ENCODE measurements at regions not wholly inside any gene's neighbourhood (a gene's known extent, or its start where the extent isn't known, plus 50 kb on each side); places are given as distances from the start of the nearest gene placed in this dataset.

DNA sequence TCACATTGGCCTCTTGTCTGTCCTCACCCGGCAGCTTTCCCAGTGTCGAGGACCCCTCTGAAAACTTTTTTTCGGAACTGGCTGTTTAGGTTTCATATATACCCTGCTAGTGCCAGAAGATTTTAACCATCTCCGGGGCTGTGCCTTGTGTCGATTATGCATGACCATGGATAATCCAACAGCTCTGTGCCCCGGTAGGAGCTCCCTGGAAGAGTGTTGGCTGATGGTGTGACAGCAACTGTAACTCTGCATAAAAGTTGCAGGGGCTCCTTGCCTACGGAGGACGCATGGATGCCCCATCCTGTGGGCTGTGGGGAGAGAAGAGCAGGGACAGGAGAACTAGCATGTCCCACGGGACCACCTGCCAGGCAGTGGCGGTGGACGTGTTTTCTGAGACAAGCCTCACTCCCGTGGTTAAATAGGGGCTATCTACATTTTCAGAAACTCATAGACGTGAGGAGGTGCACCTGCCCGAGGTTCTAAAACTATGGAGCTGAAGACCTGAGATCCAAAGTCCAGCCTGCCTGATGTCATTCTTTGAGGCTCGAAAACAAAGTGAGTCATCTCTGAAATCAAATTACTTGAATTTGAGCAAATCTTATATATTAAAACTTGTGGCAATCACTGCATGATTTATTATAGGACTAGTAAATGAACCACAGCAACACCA lies 437.2 kb upstream of the HS6ST1 start (continued):
- TF ChIP-seq, protein P1, sequence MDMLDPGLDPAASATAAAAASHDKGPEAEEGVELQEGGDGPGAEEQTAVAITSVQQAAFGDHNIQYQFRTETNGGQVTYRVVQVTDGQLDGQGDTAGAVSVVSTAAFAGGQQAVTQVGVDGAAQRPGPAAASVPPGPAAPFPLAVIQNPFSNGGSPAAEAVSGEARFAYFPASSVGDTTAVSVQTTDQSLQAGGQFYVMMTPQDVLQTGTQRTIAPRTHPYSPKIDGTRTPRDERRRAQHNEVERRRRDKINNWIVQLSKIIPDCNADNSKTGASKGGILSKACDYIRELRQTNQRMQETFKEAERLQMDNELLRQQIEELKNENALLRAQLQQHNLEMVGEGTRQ (IDR thresholded peaks at IDR 0.05; ENCODE audit: borderline replicate concordance, low read depth, low read length), result no peak
- TF ChIP-seq FOSL2 (IDR thresholded peaks at IDR 0.05; ENCODE audit: borderline replicate concordance, low read depth) (no peak), TEAD4 (IDR thresholded peaks at IDR 0.05; ENCODE audit: borderline replicate concordance, insufficient read depth) (no peak), JUND (IDR thresholded peaks at IDR 0.05) (no peak), ELF1 (IDR thresholded peaks at IDR 0.05) (no peak), EZH2phosphoT487 (IDR thresholded peaks at IDR 0.05; ENCODE audit: borderline replicate concordance, low read depth) (no peak)

DNA sequence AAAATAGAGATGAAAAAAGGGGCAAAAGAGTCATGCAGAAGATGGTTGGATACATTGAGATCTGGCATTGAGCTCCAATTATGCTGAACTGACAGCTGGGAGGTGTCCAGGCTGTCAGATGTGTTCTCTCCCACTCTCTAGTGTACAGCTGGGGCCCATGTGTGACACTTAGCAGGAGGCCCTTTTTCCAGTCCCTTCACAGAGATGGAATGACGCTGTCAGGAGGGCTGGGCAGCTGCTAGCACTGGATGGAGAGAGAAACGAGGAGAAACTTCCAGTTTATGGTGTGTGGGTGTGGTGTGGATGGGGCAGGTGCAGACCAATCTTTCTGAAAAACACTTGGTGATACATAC lies 437.7 kb upstream of the HS6ST1 start:
- POLR2A ChIA-PET, result no interaction called here
- Histone ChIP-seq H3K9ac (no peak overlapping the region), H3K36me3 (replicated peaks in 1 of 2; ENCODE audit: control insufficient read depth in 1 of 2, insufficient read depth in 2 of 2, low read length in 1 of 2) (no peaks in the 10 kb centered on the region), H3K79me2 (ENCODE audit: insufficient read depth) (no peaks in the 10 kb centered on the region), H2AFZ (ENCODE audit: low read depth) (no peak overlapping the region), H3K9me3 (no peaks in the 10 kb centered on the region), H3K4me1 (ENCODE audit: control insufficient read depth in 1 of 2, insufficient read depth in 2 of 2, low read depth in 1 of 2, low read length in 1 of 2) (peaks cover 0 to 11% of the 10 kb centered on the region in 2 experiments; a peak in 1 of 4 replicates), H3K9me2 (no peaks in the 10 kb centered on the region), H4K20me1 (ENCODE audit: insufficient read depth) (no peaks in the 10 kb centered on the region), H3F3A (replicated peaks; ENCODE audit: insufficient read depth) (no peaks in the 10 kb centered on the region), H3K27me3 (ENCODE audit: insufficient read depth) (no peaks in the 10 kb centered on the region), H3K27ac (ENCODE audit: low read depth in 2 of 2, low read length in 1 of 2) (no peak overlapping the region), H3K4me3 (ENCODE audit: low read depth in 2 of 2, low read length in 1 of 2) (no peak overlapping the region), H3K4me2 (no peak overlapping the region)
- 0% methylated on average over 2 of the region's 2 CpGs for WGBS (ENCODE audit: low lambda C conversion rate)
- TF ChIP-seq, protein P2, sequence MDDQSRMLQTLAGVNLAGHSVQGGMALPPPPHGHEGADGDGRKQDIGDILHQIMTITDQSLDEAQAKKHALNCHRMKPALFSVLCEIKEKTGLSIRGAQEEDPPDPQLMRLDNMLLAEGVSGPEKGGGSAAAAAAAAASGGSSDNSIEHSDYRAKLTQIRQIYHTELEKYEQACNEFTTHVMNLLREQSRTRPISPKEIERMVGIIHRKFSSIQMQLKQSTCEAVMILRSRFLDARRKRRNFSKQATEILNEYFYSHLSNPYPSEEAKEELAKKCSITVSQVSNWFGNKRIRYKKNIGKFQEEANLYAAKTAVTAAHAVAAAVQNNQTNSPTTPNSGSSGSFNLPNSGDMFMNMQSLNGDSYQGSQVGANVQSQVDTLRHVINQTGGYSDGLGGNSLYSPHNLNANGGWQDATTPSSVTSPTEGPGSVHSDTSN (IDR thresholded peaks at IDR 0.05), result no peak
- TF ChIP-seq, protein P3, sequence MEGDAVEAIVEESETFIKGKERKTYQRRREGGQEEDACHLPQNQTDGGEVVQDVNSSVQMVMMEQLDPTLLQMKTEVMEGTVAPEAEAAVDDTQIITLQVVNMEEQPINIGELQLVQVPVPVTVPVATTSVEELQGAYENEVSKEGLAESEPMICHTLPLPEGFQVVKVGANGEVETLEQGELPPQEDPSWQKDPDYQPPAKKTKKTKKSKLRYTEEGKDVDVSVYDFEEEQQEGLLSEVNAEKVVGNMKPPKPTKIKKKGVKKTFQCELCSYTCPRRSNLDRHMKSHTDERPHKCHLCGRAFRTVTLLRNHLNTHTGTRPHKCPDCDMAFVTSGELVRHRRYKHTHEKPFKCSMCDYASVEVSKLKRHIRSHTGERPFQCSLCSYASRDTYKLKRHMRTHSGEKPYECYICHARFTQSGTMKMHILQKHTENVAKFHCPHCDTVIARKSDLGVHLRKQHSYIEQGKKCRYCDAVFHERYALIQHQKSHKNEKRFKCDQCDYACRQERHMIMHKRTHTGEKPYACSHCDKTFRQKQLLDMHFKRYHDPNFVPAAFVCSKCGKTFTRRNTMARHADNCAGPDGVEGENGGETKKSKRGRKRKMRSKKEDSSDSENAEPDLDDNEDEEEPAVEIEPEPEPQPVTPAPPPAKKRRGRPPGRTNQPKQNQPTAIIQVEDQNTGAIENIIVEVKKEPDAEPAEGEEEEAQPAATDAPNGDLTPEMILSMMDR (IDR thresholded peaks at IDR 0.05), result no peak
- TF ChIP-seq RCOR1 (IDR thresholded peaks at IDR 0.05; ENCODE audit: low read length) (no peak), POLR2AphosphoS5 (IDR thresholded peaks at IDR 0.05; ENCODE audit: low read depth, low read length) (no peak), TCF12 (IDR thresholded peaks at IDR 0.05) (no peak), MXI1 (IDR thresholded peaks at IDR 0.05; ENCODE audit: low read depth, low read length) (peak; percentile 76; the same call in 1 of the 2 replicates)
- CTCF ChIA-PET, result interaction anchor here (0.7 to 2.9 kb wide), 19 partner anchors 8 to 1167 kb away, joined by 3 to 20 read pairs (median 4); no protein-coding TSS in a partner anchor
- no peak for DNase-seq

DNA sequence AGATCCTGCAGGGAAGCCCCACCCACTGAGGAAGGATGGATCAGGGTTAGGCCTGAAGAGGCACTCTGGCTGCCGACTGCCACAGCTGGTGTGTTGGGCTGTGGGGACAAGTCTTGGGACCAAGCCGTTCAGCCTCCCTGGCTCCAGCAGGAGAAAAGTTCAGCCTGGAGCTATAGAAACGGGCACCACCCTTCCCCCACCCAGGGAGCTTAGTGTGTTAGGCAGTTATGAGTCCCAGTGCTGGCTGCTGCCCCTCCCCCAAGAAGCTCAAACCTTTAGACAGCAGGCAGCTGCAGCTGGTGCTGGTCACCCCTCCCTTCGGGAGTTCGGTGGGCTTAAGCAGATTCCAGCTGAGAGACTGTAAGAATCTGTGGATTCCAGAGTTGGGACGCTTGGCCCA lies 447.1 kb upstream of the HS6ST1 start:
- no peak overlapping the region for H2AFZ ChIP-seq (ENCODE audit: low read depth)
- no peak overlapping the region for H3K4me2 ChIP-seq
- H3K9ac ChIP-seq, result no peak overlapping the region
- no peaks in the 10 kb centered on the region for H3K79me2 ChIP-seq (ENCODE audit: insufficient read depth)
- H3K9me3 ChIP-seq, result no peaks in the 10 kb centered on the region
- H3K4me3 ChIP-seq (ENCODE audit: low read depth in 2 of 2, low read length in 1 of 2), result no peak overlapping the region
- H4K20me1 ChIP-seq (ENCODE audit: insufficient read depth), result no peaks in the 10 kb centered on the region
- no peak for DNase-seq
- H3F3A ChIP-seq (replicated peaks; ENCODE audit: insufficient read depth), result no peaks in the 10 kb centered on the region
- H3K27ac ChIP-seq (ENCODE audit: low read depth in 2 of 2, low read length in 1 of 2), result no peak overlapping the region
- no peaks in the 10 kb centered on the region for H3K36me3 ChIP-seq (replicated peaks in 1 of 2; ENCODE audit: control insufficient read depth in 1 of 2, insufficient read depth in 2 of 2, low read length in 1 of 2)
- no peaks in the 10 kb centered on the region for H3K4me1 ChIP-seq (ENCODE audit: control insufficient read depth in 1 of 2, insufficient read depth in 2 of 2, low read depth in 1 of 2, low read length in 1 of 2)
- H3K27me3 ChIP-seq (ENCODE audit: insufficient read depth), result no peaks in the 10 kb centered on the region
- CTCF ChIA-PET, result no interaction called here
- no peaks in the 10 kb centered on the region for H3K9me2 ChIP-seq
- WGBS (ENCODE audit: low lambda C conversion rate), result 10% methylated on average over 5 of the region's 6 CpGs
- POLR2A ChIA-PET, result no interaction called here
- TF ChIP-seq YY1 (IDR thresholded peaks at IDR 0.05; ENCODE audit: low read depth) (no peak), ELF1 (IDR thresholded peaks at IDR 0.05) (no peak), TAF1 (IDR thresholded peaks at IDR 0.05; ENCODE audit: borderline replicate concordance, low read depth, low read length) (no peak), EP300 (IDR thresholded peaks at IDR 0.05; ENCODE audit: borderline replicate concordance in 1 of 2, low read depth in 1 of 2, low read length in 1 of 2) (no peak), FOXM1 (IDR thresholded peaks at IDR 0.05; ENCODE audit: low read depth) (no peak), NFIC (IDR thresholded peaks at IDR 0.05; ENCODE audit: borderline replicate concordance) (no peak)
- TF ChIP-seq, protein P3 (IDR thresholded peaks at IDR 0.05), result no peak
- TF ChIP-seq, protein P4, sequence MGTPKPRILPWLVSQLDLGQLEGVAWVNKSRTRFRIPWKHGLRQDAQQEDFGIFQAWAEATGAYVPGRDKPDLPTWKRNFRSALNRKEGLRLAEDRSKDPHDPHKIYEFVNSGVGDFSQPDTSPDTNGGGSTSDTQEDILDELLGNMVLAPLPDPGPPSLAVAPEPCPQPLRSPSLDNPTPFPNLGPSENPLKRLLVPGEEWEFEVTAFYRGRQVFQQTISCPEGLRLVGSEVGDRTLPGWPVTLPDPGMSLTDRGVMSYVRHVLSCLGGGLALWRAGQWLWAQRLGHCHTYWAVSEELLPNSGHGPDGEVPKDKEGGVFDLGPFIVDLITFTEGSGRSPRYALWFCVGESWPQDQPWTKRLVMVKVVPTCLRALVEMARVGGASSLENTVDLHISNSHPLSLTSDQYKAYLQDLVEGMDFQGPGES (IDR thresholded peaks at IDR 0.05; ENCODE audit: low read depth, low read length), result no peak
- TF ChIP-seq, protein P5, sequence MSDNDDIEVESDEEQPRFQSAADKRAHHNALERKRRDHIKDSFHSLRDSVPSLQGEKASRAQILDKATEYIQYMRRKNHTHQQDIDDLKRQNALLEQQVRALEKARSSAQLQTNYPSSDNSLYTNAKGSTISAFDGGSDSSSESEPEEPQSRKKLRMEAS (IDR thresholded peaks at IDR 0.05; ENCODE audit: low read depth), result no peak

All from SK-N-SH (cell line).